Stimulated activated naive CD8-positive, alpha-beta T cell treated with anti-CD3 and anti-CD28 coated beads, Interleukin-15, Interleukin-2, amounts not matched to agents 100 ng/mL and 50 ng/mL, for 24 hours (primary cell): ENCODE measurements at regions not wholly inside any gene's neighbourhood (a gene's known extent, or its start where the extent isn't known, plus 50 kb on each side); places are given as distances from the start of the nearest gene placed in this dataset.

Experiments used
- H3K27ac Mint-ChIP-seq: one replicate; pipeline ENCODE4 v1.8.0; 2021; ENCODE audit warnings: mild to moderate bottlenecking, mixed read lengths
- H3K27me3 Mint-ChIP-seq: one replicate; pipeline ENCODE4 v1.8.0; 2021; ENCODE audit warnings: mixed read lengths
- H3K36me3 Mint-ChIP-seq: one replicate; pipeline ENCODE4 v1.8.0; 2021; ENCODE audit warnings: low read depth, mixed read lengths
- H3K4me1 Mint-ChIP-seq: one replicate; pipeline ENCODE4 v1.8.0; 2021; ENCODE audit warnings: low read depth, mixed read lengths
- H3K4me3 Mint-ChIP-seq: one replicate; pipeline ENCODE4 v1.8.0; 2021; ENCODE audit warnings: mild to moderate bottlenecking, mixed read lengths
- H3K9me3 Mint-ChIP-seq: one replicate; pipeline ENCODE4 v1.8.0; 2021; ENCODE audit warnings: mixed read lengths

GRCh38 chr18:57273194-57273593 lies 79.2 kb upstream of the ST8SIA3 start:
- Mint-ChIP-seq H3K27me3 (peaks cover 4% of the 10 kb centered on the region), H3K36me3 (no peaks in the 10 kb centered on the region), H3K4me1 (no peaks in the 10 kb centered on the region), H3K4me3 (no peak overlapping the region), H3K9me3 (no peaks in the 10 kb centered on the region), H3K27ac (no peak overlapping the region)

GRCh38 chr18:57275111-57275510 lies 77.2 kb upstream of the ST8SIA3 start:
- no peak overlapping the region for H3K27ac Mint-ChIP-seq
- no peaks in the 10 kb centered on the region for H3K36me3 Mint-ChIP-seq
- peaks cover 9% of the 10 kb centered on the region for H3K27me3 Mint-ChIP-seq
- H3K4me3 Mint-ChIP-seq: no peak overlapping the region
- no peaks in the 10 kb centered on the region for H3K9me3 Mint-ChIP-seq
- H3K4me1 Mint-ChIP-seq: no peaks in the 10 kb centered on the region

- Mint-ChIP-seq H3K27me3 (peaks cover 7% of the 10 kb centered on the region), H3K27ac (no peak overlapping the region), H3K4me3 (no peak overlapping the region), H3K36me3 (no peaks in the 10 kb centered on the region), H3K4me1 (no peaks in the 10 kb centered on the region), H3K9me3 (no peaks in the 10 kb centered on the region)
These were observed 75.5 kb upstream of the ST8SIA3 start for GRCh38 chr18:57276829-57277228.

- Mint-ChIP-seq H3K27ac (no peak overlapping the region), H3K4me1 (no peaks in the 10 kb centered on the region), H3K27me3 (peaks cover 7% of the 10 kb centered on the region), H3K36me3 (no peaks in the 10 kb centered on the region), H3K9me3 (peaks cover 2% of the 10 kb centered on the region), H3K4me3 (no peak overlapping the region)
These were observed 73.4 kb upstream of the ST8SIA3 start for GRCh38 chr18:57278933-57279332.

GRCh38 chr18:57281519-57281918 lies 70.8 kb upstream of the ST8SIA3 start:
- Mint-ChIP-seq H3K36me3 (no peaks in the 10 kb centered on the region), H3K9me3 (peaks cover 3% of the 10 kb centered on the region), H3K4me1 (no peaks in the 10 kb centered on the region), H3K27me3 (peaks cover 7% of the 10 kb centered on the region), H3K4me3 (no peak overlapping the region), H3K27ac (no peak overlapping the region)

- H3K36me3 Mint-ChIP-seq: no peaks in the 10 kb centered on the region
- peaks cover 7% of the 10 kb centered on the region for H3K9me3 Mint-ChIP-seq
- no peak overlapping the region for H3K4me3 Mint-ChIP-seq
- no peak overlapping the region for H3K27ac Mint-ChIP-seq
- H3K4me1 Mint-ChIP-seq: no peaks in the 10 kb centered on the region
- peaks cover 4% of the 10 kb centered on the region for H3K27me3 Mint-ChIP-seq
These were observed 65.4 kb upstream of the ST8SIA3 start for GRCh38 chr18:57286949-57287348.

- Mint-ChIP-seq H3K4me1 (no peaks in the 10 kb centered on the region), H3K27me3 (peaks cover 4% of the 10 kb centered on the region), H3K9me3 (peaks cover 7% of the 10 kb centered on the region), H3K27ac (no peak overlapping the region), H3K36me3 (no peaks in the 10 kb centered on the region), H3K4me3 (no peak overlapping the region)
These were observed 64.6 kb upstream of the ST8SIA3 start for GRCh38 chr18:57287766-57288165.

- Mint-ChIP-seq H3K4me1 (no peaks in the 10 kb centered on the region), H3K9me3 (no peaks in the 10 kb centered on the region), H3K27me3 (no peaks in the 10 kb centered on the region), H3K27ac (no peak overlapping the region), H3K4me3 (no peak overlapping the region), H3K36me3 (no peaks in the 10 kb centered on the region)
These were observed 57.8 kb upstream of the ST8SIA3 start for GRCh38 chr18:57294547-57294946.

- no peaks in the 10 kb centered on the region for H3K36me3 Mint-ChIP-seq
- H3K9me3 Mint-ChIP-seq: no peaks in the 10 kb centered on the region
- no peak overlapping the region for H3K4me3 Mint-ChIP-seq
- no peak overlapping the region for H3K27ac Mint-ChIP-seq
- H3K27me3 Mint-ChIP-seq: no peaks in the 10 kb centered on the region
- no peaks in the 10 kb centered on the region for H3K4me1 Mint-ChIP-seq
These were observed 56.0 kb upstream of the ST8SIA3 start for GRCh38 chr18:57296336-57296735.

GRCh38 chr18:57297306-57297705 lies 55.1 kb upstream of the ST8SIA3 start:
- no peaks in the 10 kb centered on the region for H3K9me3 Mint-ChIP-seq
- no peak overlapping the region for H3K4me3 Mint-ChIP-seq
- H3K27me3 Mint-ChIP-seq: peaks cover 5% of the 10 kb centered on the region
- H3K4me1 Mint-ChIP-seq: no peaks in the 10 kb centered on the region
- H3K36me3 Mint-ChIP-seq: no peaks in the 10 kb centered on the region
- H3K27ac Mint-ChIP-seq: no peak overlapping the region

- Mint-ChIP-seq H3K36me3 (no peaks in the 10 kb centered on the region), H3K4me1 (no peaks in the 10 kb centered on the region), H3K4me3 (no peak overlapping the region), H3K27ac (no peak overlapping the region), H3K27me3 (peaks cover 9% of the 10 kb centered on the region), H3K9me3 (no peaks in the 10 kb centered on the region)
These were observed 52.4 kb upstream of the ST8SIA3 start for GRCh38 chr18:57299931-57300330.

GRCh38 chr18:57301573-57302559 lies 50.5 kb upstream of the ST8SIA3 start:
- peaks cover 9% of the 10 kb centered on the region for H3K27me3 Mint-ChIP-seq
- H3K27ac Mint-ChIP-seq: no peak overlapping the region
- H3K4me1 Mint-ChIP-seq: no peaks in the 10 kb centered on the region
- no peaks in the 10 kb centered on the region for H3K36me3 Mint-ChIP-seq
- no peak overlapping the region for H3K4me3 Mint-ChIP-seq
- H3K9me3 Mint-ChIP-seq: no peaks in the 10 kb centered on the region
